HCT116 (cell line): ENCODE measurements at regions not wholly inside any gene's neighbourhood (a gene's known extent, or its start where the extent isn't known, plus 50 kb on each side); places are given as distances from the start of the nearest gene placed in this dataset.

Experiments used
- ATAC-seq: fragments of 200-7000 bp; cut with Tn5 transposase; 2 replicates; pipeline ENCODE4 v1.9.1; 2020; ENCODE audit warnings: mild to moderate bottlenecking, moderate library complexity
- BruUV-seq: library from RNA; stranded (reverse); fragments of 400-500 nt; replicated peaks from 2 replicates; lab custom pipeline; 2021; lab: Mats Ljungman, UMichigan
- CTCF ChIA-PET: fragments of 300-600 bp; sonication (Branson Sonifier 250); formaldehyde crosslinking; loops from one replicate; lab custom pipeline; 2021; ENCODE audit warnings: antibody characterized with exemption; lab: Charles Lee
- POLR2A ChIA-PET: fragments of 300-600, 350-600 bp; sonication (Branson Sonifier 250); formaldehyde crosslinking; loops from one replicate; lab custom pipeline; 2021; ENCODE audit warnings: antibody characterized with exemption; lab: Charles Lee
- RAD21 ChIA-PET, 2 experiments: fragments of 300-600 bp; sonication (Branson Sonifier 250); formaldehyde crosslinking; loops; one replicate each; lab custom pipeline; 2023; ENCODE audit warnings: low total read pairs in 2 of 2; ENCODE audit not compliant: uncharacterized antibody in 2 of 2, unreplicated experiment in 2 of 2, low non-redundant PET in 1 of 2; lab: Charles Lee
- DNase-seq: peaks from one replicate; pipeline ENCODE4 v3.0.0-alpha.2; 2010; ENCODE audit warnings: low read depth, low spot score
- H2AFZ ChIP-seq: fragments of 200-600 bp; shearing (Covaris generic), sonication (generic); 2 replicates; pipeline ENCODE4 v1.6.1; 2017; ENCODE audit warnings: low read depth, mixed run types, mixed read lengths, antibody characterized with exemption, low read length; ENCODE audit not compliant: poor library complexity, severe bottlenecking
- H3K27ac ChIP-seq: 2 replicates; pipeline ENCODE4 v1.5.1; 2012; ENCODE audit warnings: low read depth, low read length
- H3K27me3 ChIP-seq: fragments of 200-600 bp; sonication (generic); 2 replicates; pipeline ENCODE4 v1.6.1; 2016; ENCODE audit warnings: mixed run types, low read length, mixed read lengths; ENCODE audit not compliant: insufficient read depth
- H3K36me3 ChIP-seq, 2 experiments: fragments of 200-500 bp in 1 of 2; fragments of 200-600 bp in 1 of 2; sonication (Bioruptor generic) in 1 of 2; sonication (generic) in 1 of 2; 2 replicates each; pipeline versions ENCODE4 v1.5.1 to v1.6.1; 2014 to 2016; ENCODE audit warnings: low read length in 2 of 2, inconsistent platforms in 1 of 2, mixed read lengths in 1 of 2, mixed run types in 1 of 2; ENCODE audit not compliant: insufficient read depth in 2 of 2, control insufficient read depth in 1 of 2
- H3K4me1 ChIP-seq, 2 experiments: fragments of 200-600 bp in 1 of 2; sonication (generic) in 1 of 2; 2 replicates each; pipeline versions ENCODE4 v1.5.1 to v1.6.1; 2012 to 2017; ENCODE audit warnings: low read length in 2 of 2, inconsistent platforms in 1 of 2, mild to moderate bottlenecking in 1 of 2, mixed read lengths in 1 of 2, mixed run types in 1 of 2, moderate library complexity in 1 of 2; ENCODE audit not compliant: insufficient read depth in 2 of 2, control insufficient read depth in 1 of 2
- H3K4me2 ChIP-seq: fragments of 200-600 bp; sonication (generic); 2 replicates; pipeline ENCODE4 v1.6.1; 2017; ENCODE audit warnings: mixed run types, low read length, mixed read lengths
- H3K4me3 ChIP-seq, 2 experiments: fragments of 200-600 bp in 1 of 2; sonication (generic) in 1 of 2; replicated peaks in 1 of 2; 2 replicates each; pipeline ENCODE4 v1.5.1; 2011 to 2016; ENCODE audit warnings: low read length in 2 of 2, control low read depth in 1 of 2, low read depth in 1 of 2, mild to moderate bottlenecking in 1 of 2, mixed read lengths in 1 of 2, mixed run types in 1 of 2
- H3K79me2 ChIP-seq: fragments of 200-600 bp; sonication (generic); 2 replicates; pipeline ENCODE4 v1.6.1; 2017; ENCODE audit warnings: mild to moderate bottlenecking, mixed run types, low read length, moderate library complexity, mixed read lengths; ENCODE audit not compliant: insufficient read depth
- H3K9ac ChIP-seq: fragments of 200-600 bp; sonication (generic); 2 replicates; pipeline ENCODE4 v1.6.1; 2016; ENCODE audit warnings: low read length, mixed read lengths
- H3K9me2 ChIP-seq: fragments of 200-600 bp; sonication (generic), shearing (Covaris generic); 2 replicates; pipeline ENCODE4 v1.6.1; 2017; ENCODE audit warnings: mixed run types, mild to moderate bottlenecking, moderate library complexity; ENCODE audit not compliant: insufficient read depth
- H3K9me3 ChIP-seq, 2 experiments: fragments of 200-500 bp in 1 of 2; fragments of 200-600 bp in 1 of 2; sonication (Bioruptor generic) in 1 of 2; sonication (generic) in 1 of 2; 2 replicates each; pipeline ENCODE4 v1.6.1; 2014 to 2017; ENCODE audit warnings: low read length in 2 of 2, mixed read lengths in 2 of 2, inconsistent platforms in 1 of 2, low read depth in 1 of 2, mild to moderate bottlenecking in 1 of 2, mixed run types in 1 of 2, moderate library complexity in 1 of 2; ENCODE audit not compliant: control insufficient read depth in 1 of 2, insufficient read depth in 1 of 2
- H4K20me1 ChIP-seq: fragments of 200-600 bp; sonication (generic), shearing (Covaris generic); 2 replicates; pipeline ENCODE4 v1.6.1; 2017; ENCODE audit warnings: mixed run types, mild to moderate bottlenecking, moderate library complexity; ENCODE audit not compliant: insufficient read depth
- ATF3 ChIP-seq: IDR thresholded peaks from 2 replicates; pipeline ENCODE4 v1.6.1; 2012
- CBX3 ChIP-seq: IDR thresholded peaks from 2 replicates; pipeline ENCODE4 v1.6.1; 2012; ENCODE audit warnings: low read depth
- CEBPB ChIP-seq: IDR thresholded peaks from 2 replicates; pipeline ENCODE4 v1.6.1; 2012; ENCODE audit warnings: low read depth
- CTCF ChIP-seq, 3 experiments: fragments of 200-600 bp in 1 of 3; sonication (generic) in 1 of 3; IDR thresholded peaks in 2 of 3; conservative IDR thresholded peaks in 1 of 3; 2 replicates each; pipeline ENCODE4 v1.5.1; 2012 to 2017; ENCODE audit warnings: low read depth in 2 of 3, low read length in 2 of 3, antibody characterized with exemption in 1 of 3, borderline replicate concordance in 1 of 3, control low read depth in 1 of 3, mild to moderate bottlenecking in 1 of 3, mixed read lengths in 1 of 3, mixed run types in 1 of 3, moderate library complexity in 1 of 3; ENCODE audit not compliant: insufficient read depth in 1 of 3
- EGR1 ChIP-seq: IDR thresholded peaks from 2 replicates; pipeline ENCODE4 v1.6.1; 2012; ENCODE audit warnings: low read depth
- ELF1 ChIP-seq: IDR thresholded peaks from 2 replicates; pipeline ENCODE4 v1.6.1; 2012; ENCODE audit warnings: low read depth, borderline replicate concordance
- EZH2 ChIP-seq: fragments of 200-600 bp; sonication (generic); IDR thresholded peaks from 2 replicates; pipeline ENCODE4 v1.6.1; 2017; ENCODE audit warnings: antibody characterized with exemption, mixed run types
- JUND ChIP-seq: IDR thresholded peaks from 2 replicates; pipeline ENCODE4 v1.6.1; 2012
- MAX ChIP-seq: IDR thresholded peaks from 2 replicates; pipeline ENCODE4 v1.6.1; 2012
- POLR2A ChIP-seq: IDR thresholded peaks from 2 replicates; pipeline ENCODE4 v1.7.0; 2011; ENCODE audit warnings: borderline replicate concordance; ENCODE audit not compliant: insufficient read depth, insufficient read length; ENCODE audit errors: extremely low read depth
- POLR2AphosphoS5 ChIP-seq: IDR thresholded peaks from 2 replicates; pipeline ENCODE4 v1.6.1; 2011; ENCODE audit warnings: mild to moderate bottlenecking, low read depth, low read length, moderate library complexity
- RAD21 ChIP-seq: IDR thresholded peaks from 2 replicates; pipeline ENCODE4 v1.6.1; 2012; ENCODE audit warnings: low read depth, mild to moderate bottlenecking
- SRF ChIP-seq: IDR thresholded peaks from 2 replicates; pipeline ENCODE4 v1.6.1; 2012; ENCODE audit warnings: low read depth
- ZNF274 ChIP-seq: fragments of 200-500 bp; sonication (Bioruptor generic); IDR thresholded peaks from 2 replicates; pipeline ENCODE4 v1.6.1; 2014; ENCODE audit warnings: mild to moderate bottlenecking, low read depth, low read length, inconsistent platforms
- intact Hi-C: fragments of 100-400 bp; cut with micrococcal nuclease; formaldehyde crosslinking; loops from 2 replicates; pipeline ENCODE4 v1.10.0; 2022

- Histone ChIP-seq H3K9me3 (no peaks in the 10 kb centered on the region), H3K27me3 (no peaks in the 10 kb centered on the region), H3K9ac (no peak overlapping the region), H3K79me2 (no peaks in the 10 kb centered on the region), H3K27ac (no peak overlapping the region), H4K20me1 (no peaks in the 10 kb centered on the region), H3K36me3 (no peaks in the 10 kb centered on the region), H2AFZ (no peak overlapping the region), H3K4me2 (no peak overlapping the region), H3K9me2 (no peaks in the 10 kb centered on the region), H3K4me3 (no peak overlapping the region), H3K4me1 (peaks cover 0 to 10% of the 10 kb centered on the region in 2 experiments; a peak in 2 of 4 replicates)
- ChIA-PET RAD21 (no interaction called here), CTCF (no interaction called here), POLR2A (no interaction called here)
- BruUV-seq: no TSS peak
- intact Hi-C loops: no loop called here
- TF ChIP-seq RAD21: no peak
- no peak for TF ChIP-seq POLR2A
- no peak for TF ChIP-seq EGR1
- no peak for TF ChIP-seq ELF1
- ATAC-seq: no peak
- DNase-seq: no peak
These were observed 171.2 kb upstream of the SULF2 start for GRCh38 chr20:47956268-47956995.

GRCh38 chr20:47953471-47953870, 168.2 kb upstream of the SULF2 start:
- no peaks in the 10 kb centered on the region for H3K36me3 ChIP-seq
- no peak overlapping the region for H3K4me3 ChIP-seq
- BruUV-seq: no TSS peak
- peaks cover 0 to 3% of the 10 kb centered on the region in 2 experiments; a peak in 1 of 4 replicates for H3K4me1 ChIP-seq
- H3K79me2 ChIP-seq: no peaks in the 10 kb centered on the region
- ChIA-PET CTCF (no interaction called here), POLR2A (no interaction called here), RAD21 (no interaction called here)
- no peak for DNase-seq
- intact Hi-C loops: no loop called here
- no peak overlapping the region for H3K9ac ChIP-seq
- H2AFZ ChIP-seq: no peak overlapping the region
- H3K9me3 ChIP-seq: no peaks in the 10 kb centered on the region
- H3K27me3 ChIP-seq: no peaks in the 10 kb centered on the region
- no peak overlapping the region for H3K4me2 ChIP-seq
- TF ChIP-seq POLR2A: no peak
- TF ChIP-seq CTCF (IDR thresholded peaks at IDR 0.05 in 2 of 3, conservative IDR thresholded peaks at IDR 0.05 in 1 of 3; ENCODE audit: borderline replicate concordance in 1 of 3, insufficient read depth in 1 of 3, low read depth in 2 of 3, low read length in 2 of 3): no peak
- TF ChIP-seq JUND: no peak
- no peak for TF ChIP-seq CEBPB
- TF ChIP-seq SRF: no peak
- no peak for TF ChIP-seq ZNF274
- no peak for TF ChIP-seq MAX
- TF ChIP-seq CBX3: no peak
- no peak for TF ChIP-seq ATF3
- TF ChIP-seq POLR2AphosphoS5: no peak
- no peak for TF ChIP-seq EZH2
- no peaks in the 10 kb centered on the region for H3K9me2 ChIP-seq
- no peaks in the 10 kb centered on the region for H4K20me1 ChIP-seq
- no peak overlapping the region for H3K27ac ChIP-seq
- no peak for ATAC-seq
